ENCODE measurements at regions not wholly inside any gene's neighbourhood (a gene's known extent, or its start where the extent isn't known, plus 50 kb on each side); places are given as distances from the start of the nearest gene placed in this dataset.

- TF ChIP-seq CTCF (IDR thresholded peaks at IDR 0.05; ENCODE audit: low read depth, low read length, poor library complexity, severe bottlenecking) (no peak), EZH2phosphoT487 (IDR thresholded peaks at IDR 0.05; ENCODE audit: borderline replicate concordance, low read length) (no peak)
Measured at GRCh38 chr9:29200650-29201049, 1627.4 kb upstream of the C9orf72 start.

Measured in DOHH2 (cell line).